ENCODE measurements at regions not wholly inside any gene's neighbourhood (a gene's known extent, or its start where the extent isn't known, plus 50 kb on each side); places are given as distances from the start of the nearest gene placed in this dataset.

DNA sequence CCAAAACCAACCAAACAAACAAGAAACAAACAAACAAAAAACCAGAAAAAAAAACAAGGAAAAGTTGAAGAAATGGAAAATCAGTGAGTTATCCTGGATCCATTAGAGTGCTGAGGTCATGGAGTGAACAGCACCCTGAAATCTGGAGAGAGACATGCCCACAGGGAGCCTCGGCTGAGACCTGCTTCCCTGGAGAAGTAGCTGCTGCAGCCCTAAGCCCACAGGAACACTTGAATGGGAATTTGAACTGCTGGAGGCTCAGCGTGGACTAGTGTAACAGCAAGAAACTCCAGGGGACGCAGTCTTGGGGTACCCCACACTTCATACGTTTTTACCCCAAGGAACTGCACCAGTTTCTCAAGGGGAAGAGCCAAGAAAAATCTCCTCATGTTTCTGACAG is 144.1 kb upstream of the UBE3A start:
- 37% methylated on average over 4 of the region's 4 CpGs for WGBS
- no peak overlapping the region for H4K91ac ChIP-seq (ENCODE audit: low read length)

DNA sequence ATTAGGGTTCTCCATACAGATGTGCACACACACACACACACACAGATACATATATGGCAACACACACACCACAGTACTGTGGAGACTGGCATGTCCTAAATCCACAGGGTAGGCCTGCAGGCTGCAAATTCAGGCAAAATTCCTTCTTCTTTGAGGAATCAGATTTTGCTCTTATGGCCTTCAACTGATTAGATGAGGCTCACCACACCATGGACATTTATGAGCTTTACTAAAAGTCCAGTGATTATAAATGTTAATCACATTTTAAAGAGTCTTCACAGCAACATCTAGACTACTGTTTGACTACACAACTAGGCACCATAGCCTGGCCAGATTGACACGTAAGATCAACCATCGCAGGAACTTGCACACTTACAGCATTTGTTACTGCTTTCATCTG is 140.3 kb upstream of the UBE3A start:
- DNase-seq, result no peak
- no peak overlapping the region for H3K14ac ChIP-seq (ENCODE audit: low read length in 2 of 2)
- H4K8ac ChIP-seq (ENCODE audit: low read length), result no peak overlapping the region
- no peak overlapping the region for H3K4me2 ChIP-seq (ENCODE audit: low read length, poor library complexity, severe bottlenecking)
- no peak overlapping the region for H3K9ac ChIP-seq (ENCODE audit: low read length)
- H3K18ac ChIP-seq (ENCODE audit: low read depth in 1 of 2, low read length in 2 of 2), result no peak overlapping the region
- no peak overlapping the region for H3K23ac ChIP-seq (ENCODE audit: low read length in 2 of 2)
- no peak overlapping the region for H4K91ac ChIP-seq (ENCODE audit: low read length)
- no peak overlapping the region for H2AFZ ChIP-seq (ENCODE audit: low read depth, low read length)
- no peaks in the 10 kb centered on the region for H3K4me1 ChIP-seq (ENCODE audit: control insufficient read depth, insufficient read depth, low read depth, low read length)
- no peak overlapping the region for H2BK15ac ChIP-seq (ENCODE audit: low read depth, poor library complexity, severe bottlenecking)
- H3K36me3 ChIP-seq (ENCODE audit: control insufficient read depth in 1 of 2, insufficient read depth in 2 of 2, low read depth in 1 of 2, low read length in 2 of 2), result no peaks in the 10 kb centered on the region
- no peak overlapping the region for H2AK5ac ChIP-seq (ENCODE audit: low read length, severe bottlenecking)
- WGBS, result 100% methylated on average over 2 of the region's 2 CpGs
- no peak overlapping the region for H3K27ac ChIP-seq (ENCODE audit: low read length, poor library complexity, severe bottlenecking)
- no peak overlapping the region for H2BK12ac ChIP-seq (ENCODE audit: low read length in 2 of 2)
- H3K4ac ChIP-seq (ENCODE audit: low read depth in 1 of 2, low read length in 2 of 2), result no peak overlapping the region
- peaks cover 11% of the 10 kb centered on the region for H3K9me3 ChIP-seq (ENCODE audit: control insufficient read depth, low read length)
- no peak overlapping the region for H3K4me3 ChIP-seq (ENCODE audit: insufficient read depth in 1 of 2, low read depth in 1 of 2, low read length in 2 of 2)
- no peaks in the 10 kb centered on the region for H3K79me1 ChIP-seq (replicated peaks; ENCODE audit: low read length, poor library complexity, severe bottlenecking)
- no peaks in the 10 kb centered on the region for H3K27me3 ChIP-seq (ENCODE audit: control insufficient read depth in 1 of 2, insufficient read depth in 1 of 2, low read length in 2 of 2)
- no peak overlapping the region for H2BK120ac ChIP-seq (ENCODE audit: low read depth, low read length)
- no peak overlapping the region for H2BK5ac ChIP-seq (ENCODE audit: low read depth, low read length, poor library complexity, severe bottlenecking)

More for the DNA sequence above, 144.1 kb upstream of the UBE3A start:
- H3K4me2 ChIP-seq (ENCODE audit: low read length, poor library complexity, severe bottlenecking), result no peak overlapping the region
- H3K4ac ChIP-seq (ENCODE audit: low read depth in 1 of 2, low read length in 2 of 2), result no peak overlapping the region
- no peaks in the 10 kb centered on the region for H3K4me1 ChIP-seq (ENCODE audit: control insufficient read depth, insufficient read depth, low read depth, low read length)
- no peak overlapping the region for H2BK15ac ChIP-seq (ENCODE audit: low read depth, poor library complexity, severe bottlenecking)
- H3K18ac ChIP-seq (ENCODE audit: low read depth in 1 of 2, low read length in 2 of 2), result no peak overlapping the region
- no peak overlapping the region for H3K23ac ChIP-seq (ENCODE audit: low read length in 2 of 2)
- H2BK5ac ChIP-seq (ENCODE audit: low read depth, low read length, poor library complexity, severe bottlenecking), result no peak overlapping the region
- no peak overlapping the region for H2BK12ac ChIP-seq (ENCODE audit: low read length in 2 of 2)
- no peak overlapping the region for H3K27ac ChIP-seq (ENCODE audit: low read length, poor library complexity, severe bottlenecking)
- H2BK120ac ChIP-seq (ENCODE audit: low read depth, low read length), result no peak overlapping the region
- no peak overlapping the region for H3K4me3 ChIP-seq (ENCODE audit: insufficient read depth in 1 of 2, low read depth in 1 of 2, low read length in 2 of 2)
- peaks cover 31% of the 10 kb centered on the region for H3K9me3 ChIP-seq (ENCODE audit: control insufficient read depth, low read length)
- H3K79me1 ChIP-seq (replicated peaks; ENCODE audit: low read length, poor library complexity, severe bottlenecking), result no peaks in the 10 kb centered on the region
- no peak overlapping the region for H3K14ac ChIP-seq (ENCODE audit: low read length in 2 of 2)
- no peak overlapping the region for H2AK5ac ChIP-seq (ENCODE audit: low read length, severe bottlenecking)
- no peaks in the 10 kb centered on the region for H3K36me3 ChIP-seq (ENCODE audit: control insufficient read depth in 1 of 2, insufficient read depth in 2 of 2, low read depth in 1 of 2, low read length in 2 of 2)
- no peak for DNase-seq
- H3K9ac ChIP-seq (ENCODE audit: low read length), result no peak overlapping the region
- no peaks in the 10 kb centered on the region for H3K27me3 ChIP-seq (ENCODE audit: control insufficient read depth in 1 of 2, insufficient read depth in 1 of 2, low read length in 2 of 2)
- H4K8ac ChIP-seq (ENCODE audit: low read length), result no peak overlapping the region
- H2AFZ ChIP-seq (ENCODE audit: low read depth, low read length), result no peak overlapping the region

DNA sequence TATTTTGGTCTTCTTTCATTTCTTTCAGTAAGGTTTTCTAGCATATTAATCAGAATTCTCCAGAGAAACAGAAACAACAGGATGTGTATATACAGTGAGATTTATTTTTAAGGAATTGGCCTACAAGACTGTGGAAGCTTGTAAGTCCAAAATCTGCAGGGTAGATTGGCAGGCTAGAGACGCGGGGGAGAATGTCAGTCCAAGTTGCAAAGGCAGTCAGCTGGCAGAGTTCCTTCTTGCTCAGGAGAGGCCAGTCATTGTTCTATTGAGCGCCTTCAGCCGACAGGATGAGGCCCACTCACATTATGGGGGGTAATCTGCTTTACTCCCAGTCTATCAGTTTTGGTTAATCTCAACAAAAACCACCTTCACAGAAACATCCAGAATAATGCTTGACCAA is 133.4 kb upstream of the UBE3A start:
- no peak overlapping the region for H2BK120ac ChIP-seq (ENCODE audit: low read depth, low read length)
- no peak overlapping the region for H3K4me3 ChIP-seq (ENCODE audit: insufficient read depth in 1 of 2, low read depth in 1 of 2, low read length in 2 of 2)
- DNase-seq, result no peak
- no peak overlapping the region for H2BK12ac ChIP-seq (ENCODE audit: low read length in 2 of 2)
- no peak overlapping the region for H3K18ac ChIP-seq (ENCODE audit: low read depth in 1 of 2, low read length in 2 of 2)
- no peaks in the 10 kb centered on the region for H3K9me3 ChIP-seq (ENCODE audit: control insufficient read depth, low read length)
- no peaks in the 10 kb centered on the region for H3K79me1 ChIP-seq (replicated peaks; ENCODE audit: low read length, poor library complexity, severe bottlenecking)
- H3K27me3 ChIP-seq (ENCODE audit: control insufficient read depth in 1 of 2, insufficient read depth in 1 of 2, low read length in 2 of 2), result no peaks in the 10 kb centered on the region
- H2BK15ac ChIP-seq (ENCODE audit: low read depth, poor library complexity, severe bottlenecking), result no peak overlapping the region
- no peak overlapping the region for H3K4ac ChIP-seq (ENCODE audit: low read depth in 1 of 2, low read length in 2 of 2)
- no peak overlapping the region for H3K4me2 ChIP-seq (ENCODE audit: low read length, poor library complexity, severe bottlenecking)
- H2AFZ ChIP-seq (ENCODE audit: low read depth, low read length), result no peak overlapping the region
- H3K23ac ChIP-seq (ENCODE audit: low read length in 2 of 2), result no peak overlapping the region
- no peak overlapping the region for H2BK5ac ChIP-seq (ENCODE audit: low read depth, low read length, poor library complexity, severe bottlenecking)
- no peak overlapping the region for H3K14ac ChIP-seq (ENCODE audit: low read length in 2 of 2)
- H2AK5ac ChIP-seq (ENCODE audit: low read length, severe bottlenecking), result no peak overlapping the region
- H4K91ac ChIP-seq (ENCODE audit: low read length), result no peak overlapping the region
- 95% methylated on average over 4 of the region's 4 CpGs for WGBS
- no peaks in the 10 kb centered on the region for H3K36me3 ChIP-seq (ENCODE audit: control insufficient read depth in 1 of 2, insufficient read depth in 2 of 2, low read depth in 1 of 2, low read length in 2 of 2)
- no peak overlapping the region for H4K8ac ChIP-seq (ENCODE audit: low read length)
- H3K9ac ChIP-seq (ENCODE audit: low read length), result no peak overlapping the region
- no peaks in the 10 kb centered on the region for H3K4me1 ChIP-seq (ENCODE audit: control insufficient read depth, insufficient read depth, low read depth, low read length)
- H3K27ac ChIP-seq (ENCODE audit: low read length, poor library complexity, severe bottlenecking), result no peak overlapping the region

DNA sequence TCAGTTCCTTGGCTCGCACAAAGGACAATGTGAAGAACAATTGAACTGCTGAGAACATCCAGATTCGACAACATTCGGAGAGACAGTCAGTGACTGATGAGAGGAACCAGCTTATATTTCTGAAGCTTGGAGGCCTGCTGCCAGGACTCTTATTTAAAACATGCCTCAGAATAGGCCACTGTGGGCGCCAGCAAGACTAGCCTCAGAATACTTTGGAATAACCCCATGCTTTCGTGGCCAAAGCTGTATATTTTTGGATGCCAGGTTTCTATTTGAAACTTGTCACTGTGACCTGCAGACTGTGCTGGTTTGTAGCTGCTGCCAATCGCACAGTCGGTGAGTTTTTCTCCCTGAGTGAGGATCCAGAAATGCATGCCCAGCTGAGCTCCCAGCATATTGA is 129.9 kb upstream of the UBE3A start:
- Histone ChIP-seq H3K18ac (ENCODE audit: low read depth in 1 of 2, low read length in 2 of 2) (no peak overlapping the region), H3K27ac (ENCODE audit: low read length, poor library complexity, severe bottlenecking) (no peak overlapping the region), H3K9ac (ENCODE audit: low read length) (no peak overlapping the region), H2BK5ac (ENCODE audit: low read depth, low read length, poor library complexity, severe bottlenecking) (no peak overlapping the region), H3K4me2 (ENCODE audit: low read length, poor library complexity, severe bottlenecking) (no peak overlapping the region), H4K91ac (ENCODE audit: low read length) (no peak overlapping the region), H3K27me3 (ENCODE audit: control insufficient read depth in 1 of 2, insufficient read depth in 1 of 2, low read length in 2 of 2) (no peaks in the 10 kb centered on the region), H2AK5ac (ENCODE audit: low read length, severe bottlenecking) (no peak overlapping the region), H3K4ac (ENCODE audit: low read depth in 1 of 2, low read length in 2 of 2) (no peak overlapping the region), H3K23ac (ENCODE audit: low read length in 2 of 2) (no peak overlapping the region), H3K14ac (ENCODE audit: low read length in 2 of 2) (no peak overlapping the region), H2BK15ac (ENCODE audit: low read depth, poor library complexity, severe bottlenecking) (no peak overlapping the region), H4K8ac (ENCODE audit: low read length) (no peak overlapping the region), H2AFZ (ENCODE audit: low read depth, low read length) (no peak overlapping the region), H3K36me3 (ENCODE audit: control insufficient read depth in 1 of 2, insufficient read depth in 2 of 2, low read depth in 1 of 2, low read length in 2 of 2) (no peaks in the 10 kb centered on the region), H2BK12ac (ENCODE audit: low read length in 2 of 2) (no peak overlapping the region), H3K79me1 (replicated peaks; ENCODE audit: low read length, poor library complexity, severe bottlenecking) (no peaks in the 10 kb centered on the region), H3K4me3 (ENCODE audit: insufficient read depth in 1 of 2, low read depth in 1 of 2, low read length in 2 of 2) (no peak overlapping the region), H2BK120ac (ENCODE audit: low read depth, low read length) (no peak overlapping the region), H3K9me3 (ENCODE audit: control insufficient read depth, low read length) (no peaks in the 10 kb centered on the region), H3K4me1 (ENCODE audit: control insufficient read depth, insufficient read depth, low read depth, low read length) (no peaks in the 10 kb centered on the region)
- 81% methylated on average over 7 of the region's 7 CpGs for WGBS
- no peak for DNase-seq

Data from mesenchymal stem cell (in vitro differentiated cells and primary cell).